NCI-H1048 (cell line): ENCODE measurements at regions not wholly inside any gene's neighbourhood (a gene's known extent, or its start where the extent isn't known, plus 50 kb on each side); places are given as distances from the start of the nearest gene placed in this dataset.

Experiments
- DNase-seq: peaks from one replicate; lab custom pipeline; 2025; lab: John Stamatoyannopoulos, UW

DNA sequence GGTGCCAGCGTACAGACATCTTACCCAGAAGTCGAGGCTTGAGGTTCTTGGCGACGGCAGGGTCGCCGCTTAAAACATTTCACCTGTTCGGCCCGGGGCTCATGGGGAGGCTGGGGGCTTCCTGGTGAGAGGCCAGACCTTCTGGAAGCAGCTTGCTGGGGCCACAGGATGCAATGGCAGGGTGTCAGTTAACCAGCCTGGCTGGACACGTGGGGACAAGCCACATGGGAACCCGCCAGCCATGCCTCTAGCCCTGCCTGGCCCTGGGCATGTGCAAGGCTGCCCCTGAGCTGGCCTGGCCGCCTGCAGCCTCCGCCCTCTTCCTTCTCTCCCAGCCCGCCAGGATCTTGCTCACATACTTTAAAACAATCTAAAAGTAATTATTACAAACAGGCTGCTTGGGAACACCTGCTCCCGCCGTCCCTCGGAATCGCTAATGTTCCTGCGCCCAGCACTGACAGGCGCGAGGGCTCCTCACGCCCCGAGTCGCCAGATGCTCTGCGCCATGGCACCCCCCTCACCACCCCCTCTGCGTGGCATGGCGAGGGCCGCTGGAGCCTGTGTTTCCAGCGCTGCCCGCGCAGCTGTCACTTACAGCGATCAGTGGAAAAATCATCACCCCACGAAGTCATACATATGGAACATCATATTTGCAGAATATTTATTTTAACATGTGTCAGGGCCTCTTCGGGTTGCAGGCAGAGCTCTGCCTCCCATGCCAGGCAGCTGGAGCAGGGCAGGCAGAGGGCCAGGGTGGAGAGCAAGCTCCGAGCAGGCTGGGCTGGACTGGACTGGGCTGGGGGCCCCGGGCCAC, 188.7 kb upstream of the GSE1 start:
- DNase-seq = no peak

- no peak for DNase-seq
These were observed 188.0 kb upstream of the GSE1 start for GRCh38 chr16:85425074-85425662.

- no peak for DNase-seq
These were observed 186.3 kb upstream of the GSE1 start for GRCh38 chr16:85426806-85427205.

DNA sequence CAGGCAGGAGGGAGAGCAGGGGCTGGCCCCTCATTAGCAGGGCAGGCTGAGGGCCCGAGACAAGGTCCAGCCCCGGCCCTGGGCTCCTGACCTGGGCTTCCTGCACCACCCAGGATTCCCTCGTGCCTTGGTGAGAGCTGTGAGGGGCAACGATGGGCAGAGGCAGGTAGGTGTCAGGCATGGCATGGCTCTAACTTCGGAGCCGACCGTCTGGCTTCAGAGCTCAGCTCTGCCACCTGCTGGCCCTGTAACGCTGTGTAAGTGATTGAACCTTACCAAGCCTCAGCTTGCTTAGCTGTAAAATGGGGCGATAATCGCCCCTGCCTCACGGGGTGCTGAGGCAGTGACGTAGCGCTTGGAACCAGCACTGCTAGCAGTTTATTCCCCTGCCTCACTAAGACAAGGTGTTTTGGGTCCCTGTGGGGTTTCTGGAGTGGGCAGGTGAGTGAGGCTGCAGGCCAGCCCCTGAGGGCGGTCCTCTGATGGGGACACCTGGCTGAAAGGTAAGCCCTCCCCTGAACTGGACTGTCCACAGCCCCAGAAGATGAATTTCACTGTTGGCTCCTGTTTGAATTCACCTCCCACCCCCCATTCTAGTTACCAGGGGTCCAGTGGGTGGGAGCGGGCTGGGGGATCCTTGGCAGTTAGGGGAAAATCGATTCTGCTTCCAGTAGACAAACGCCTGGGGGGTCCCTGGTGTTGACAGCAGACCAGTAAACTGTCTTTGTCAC, 184.8 kb upstream of the GSE1 start:
- no peak for DNase-seq

GRCh38 chr16:85428899-85429775, 184.0 kb upstream of the GSE1 start:
- no peak for DNase-seq

GRCh38 chr16:85429776-85430522, 183.2 kb upstream of the GSE1 start:
- no peak for DNase-seq

GRCh38 chr16:85430523-85431421, 182.3 kb upstream of the GSE1 start:
- no peak for DNase-seq

GRCh38 chr16:85431431-85432124, 181.5 kb upstream of the GSE1 start:
- DNase-seq = no peak

DNA sequence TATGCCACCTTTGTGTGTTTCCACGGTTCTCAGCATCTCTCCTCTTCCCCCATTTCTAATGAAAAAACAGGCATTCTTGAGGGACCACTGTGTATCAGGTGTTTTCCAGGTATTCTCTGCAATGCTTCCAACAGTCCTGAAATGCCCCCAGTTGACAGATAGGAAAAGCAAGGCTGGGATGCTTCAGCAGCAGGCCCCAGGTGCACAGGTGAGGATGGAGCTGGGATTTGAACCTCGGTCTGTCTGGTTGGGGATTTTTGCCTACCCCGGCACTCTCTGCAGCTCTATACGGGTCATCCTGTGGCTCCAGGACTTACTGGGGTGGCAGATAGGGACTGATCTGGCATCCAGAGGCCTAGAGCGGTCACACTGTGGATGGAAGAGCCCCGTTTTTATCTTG, 180.5 kb upstream of the GSE1 start:
- DNase-seq = no peak

DNA sequence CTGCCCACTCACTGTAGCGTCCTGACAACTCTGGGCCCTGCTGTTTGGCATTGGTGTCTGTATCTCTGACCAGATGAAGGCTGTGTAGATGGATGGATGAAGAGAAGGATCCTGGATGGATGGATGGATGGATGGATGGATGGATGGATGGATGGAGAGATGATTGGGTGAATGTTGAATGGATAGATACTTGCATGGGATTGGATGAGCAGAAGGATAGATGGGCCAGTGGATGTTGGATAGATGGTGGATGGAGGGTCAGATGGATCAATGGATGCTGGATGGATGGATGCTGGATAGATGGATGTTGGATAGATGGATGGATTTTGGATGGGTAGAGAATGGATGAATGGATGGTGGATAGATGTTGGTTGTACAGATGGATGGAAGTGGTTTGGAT, 179.6 kb upstream of the GSE1 start:
- no peak for DNase-seq

DNA sequence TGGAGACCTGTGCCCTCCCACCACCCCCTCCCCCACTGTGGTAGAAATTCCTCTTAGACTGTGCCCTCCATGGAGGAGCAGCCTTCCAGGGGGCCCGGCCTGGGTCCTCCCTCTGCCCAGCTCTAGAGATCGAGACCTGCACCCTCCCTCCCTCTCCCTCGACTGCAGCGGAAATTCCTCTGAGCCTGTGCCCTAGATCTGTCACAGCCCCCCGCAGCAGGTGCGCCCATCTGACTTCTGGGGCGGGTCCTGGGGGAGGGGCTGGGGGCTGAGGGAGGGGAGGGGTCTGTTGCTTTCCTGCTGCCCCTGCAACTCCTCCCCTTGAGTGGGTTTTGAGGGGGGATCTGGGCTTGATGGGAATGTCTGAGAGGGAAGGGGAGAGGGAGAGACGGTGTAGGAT, 177.8 kb upstream of the GSE1 start:
- no peak for DNase-seq

DNA sequence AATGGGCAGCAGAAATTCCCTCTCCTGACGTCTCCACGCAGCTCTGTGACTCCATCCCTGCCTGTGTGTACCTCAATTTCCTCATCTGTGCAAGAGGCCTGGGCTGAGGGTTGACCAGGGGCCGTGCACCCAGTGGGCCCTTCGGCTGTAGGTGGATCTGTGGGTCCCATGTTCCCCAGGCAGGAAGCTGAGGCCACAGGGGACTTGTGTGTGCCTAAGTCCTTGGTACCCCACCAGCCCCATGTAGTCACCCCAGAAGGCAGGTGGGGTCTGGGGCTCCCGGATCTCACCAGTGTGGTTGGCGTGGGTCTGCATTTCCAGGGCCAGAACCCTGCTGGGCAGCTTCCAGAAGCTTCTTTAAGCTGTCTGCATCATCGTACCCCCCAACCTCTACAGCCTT, 177.4 kb upstream of the GSE1 start:
- no peak for DNase-seq

GRCh38 chr16:85436207-85436606, 176.9 kb upstream of the GSE1 start:
- DNase-seq = no peak

- DNase-seq = no peak
These were observed 176.4 kb upstream of the GSE1 start for GRCh38 chr16:85436636-85437165.

DNA sequence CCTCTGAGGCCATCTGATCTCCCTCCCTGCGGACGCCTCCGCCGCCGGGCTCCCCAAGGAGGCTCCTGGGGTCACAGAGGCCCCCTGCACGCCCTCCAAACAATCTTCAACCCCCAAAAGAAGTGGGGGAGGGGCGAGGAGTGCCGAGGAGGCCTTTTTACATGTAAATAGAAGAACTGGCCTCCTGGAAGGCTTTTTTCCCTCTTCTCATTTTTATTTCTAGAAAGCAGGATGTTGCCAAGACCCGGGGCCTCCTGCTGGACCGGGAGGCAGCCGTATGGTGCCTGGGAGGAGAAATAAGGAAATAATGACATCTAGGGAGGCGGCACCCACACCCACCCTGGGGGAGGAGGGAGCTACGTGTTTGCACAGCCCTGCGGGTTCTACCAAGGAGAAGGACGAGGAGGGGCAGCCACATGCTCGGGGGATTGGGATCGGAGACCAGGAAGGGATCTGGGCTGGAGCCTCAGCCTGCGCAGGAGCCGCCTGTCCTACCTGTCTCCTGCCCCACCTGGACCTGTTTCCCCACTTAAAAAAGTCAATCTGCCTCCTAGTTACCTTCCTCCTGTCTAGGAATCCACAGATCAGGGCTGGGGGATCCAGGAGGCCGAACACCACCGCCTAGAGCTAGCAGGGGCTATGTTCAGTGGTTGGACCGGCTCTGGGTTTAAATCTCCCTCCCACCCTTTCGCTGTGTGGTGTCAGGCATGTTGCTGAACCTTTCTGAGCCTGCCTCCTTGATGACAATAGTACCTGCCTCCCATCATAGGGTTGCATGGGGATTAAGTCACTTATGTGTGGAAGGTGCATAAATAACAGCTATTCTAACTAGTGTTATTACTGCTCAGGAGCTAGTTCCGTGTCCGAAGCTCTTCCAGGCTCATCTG, 175.7 kb upstream of the GSE1 start:
- no peak for DNase-seq

GRCh38 chr16:85438981-85439685, 174.0 kb upstream of the GSE1 start:
- DNase-seq = no peak

GRCh38 chr16:85440744-85441143, 172.4 kb upstream of the GSE1 start:
- no peak for DNase-seq
